BE2C (cell line): ENCODE measurements at regions not wholly inside any gene's neighbourhood (a gene's known extent, or its start where the extent isn't known, plus 50 kb on each side); places are given as distances from the start of the nearest gene placed in this dataset.

Source experiments
- DNase-seq: peaks from one replicate; pipeline ENCODE4 v3.0.0-alpha.2; 2020
- H3K27me3 ChIP-seq: fragments of 250-450 bp; sonication (Bioruptor Pico); 2 replicates; pipeline ENCODE4 v1.5.1; 2020; ENCODE audit warnings: mild to moderate bottlenecking
- H3K36me3 ChIP-seq: fragments of 250-450 bp; sonication (Bioruptor Pico); 2 replicates; pipeline ENCODE4 v1.5.1; 2020; ENCODE audit warnings: mild to moderate bottlenecking
- H3K4me1 ChIP-seq: fragments of 250-450 bp; sonication (Bioruptor Pico); 2 replicates; pipeline ENCODE4 v1.5.1; 2020
- H3K4me3 ChIP-seq: 2 replicates; pipeline ENCODE4 v1.5.1; 2011; ENCODE audit warnings: low read depth, low read length
- H3K9me3 ChIP-seq: fragments of 250-450 bp; sonication (Bioruptor Pico); 2 replicates; pipeline ENCODE4 v1.5.1; 2020
- TF ChIP-seq, protein P1 (sequence below): IDR thresholded peaks from 2 replicates; pipeline ENCODE4 v1.5.1; 2012; ENCODE audit warnings: mild to moderate bottlenecking, low read depth, low read length

DNA sequence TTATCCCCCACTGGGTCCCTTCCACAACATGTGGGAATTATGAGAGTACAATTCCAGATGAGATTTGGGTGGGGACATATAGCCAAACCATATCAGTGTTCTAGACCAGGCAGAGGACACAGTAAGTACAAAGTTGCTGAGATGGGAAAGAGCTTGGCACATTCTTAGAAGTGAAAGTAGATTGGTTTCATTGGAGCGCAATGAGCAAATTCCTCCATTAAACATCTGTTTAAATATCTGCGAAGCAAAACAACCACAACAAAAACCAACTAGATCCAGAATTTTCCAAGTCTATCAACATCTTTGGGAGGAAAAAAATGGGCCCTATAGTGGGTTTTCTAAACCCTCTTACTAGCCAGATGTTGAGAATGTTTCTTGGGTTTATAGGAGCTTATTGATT lies 80.0 kb upstream of the STEAP1B start:
- DNase-seq = no peak
- Histone ChIP-seq H3K4me1 (no peaks in the 10 kb centered on the region), H3K27me3 (peaks cover 14% of the 10 kb centered on the region), H3K4me3 (no peak overlapping the region), H3K9me3 (no peaks in the 10 kb centered on the region), H3K36me3 (no peaks in the 10 kb centered on the region)
- TF ChIP-seq, protein P1, sequence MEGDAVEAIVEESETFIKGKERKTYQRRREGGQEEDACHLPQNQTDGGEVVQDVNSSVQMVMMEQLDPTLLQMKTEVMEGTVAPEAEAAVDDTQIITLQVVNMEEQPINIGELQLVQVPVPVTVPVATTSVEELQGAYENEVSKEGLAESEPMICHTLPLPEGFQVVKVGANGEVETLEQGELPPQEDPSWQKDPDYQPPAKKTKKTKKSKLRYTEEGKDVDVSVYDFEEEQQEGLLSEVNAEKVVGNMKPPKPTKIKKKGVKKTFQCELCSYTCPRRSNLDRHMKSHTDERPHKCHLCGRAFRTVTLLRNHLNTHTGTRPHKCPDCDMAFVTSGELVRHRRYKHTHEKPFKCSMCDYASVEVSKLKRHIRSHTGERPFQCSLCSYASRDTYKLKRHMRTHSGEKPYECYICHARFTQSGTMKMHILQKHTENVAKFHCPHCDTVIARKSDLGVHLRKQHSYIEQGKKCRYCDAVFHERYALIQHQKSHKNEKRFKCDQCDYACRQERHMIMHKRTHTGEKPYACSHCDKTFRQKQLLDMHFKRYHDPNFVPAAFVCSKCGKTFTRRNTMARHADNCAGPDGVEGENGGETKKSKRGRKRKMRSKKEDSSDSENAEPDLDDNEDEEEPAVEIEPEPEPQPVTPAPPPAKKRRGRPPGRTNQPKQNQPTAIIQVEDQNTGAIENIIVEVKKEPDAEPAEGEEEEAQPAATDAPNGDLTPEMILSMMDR = no peak

DNA sequence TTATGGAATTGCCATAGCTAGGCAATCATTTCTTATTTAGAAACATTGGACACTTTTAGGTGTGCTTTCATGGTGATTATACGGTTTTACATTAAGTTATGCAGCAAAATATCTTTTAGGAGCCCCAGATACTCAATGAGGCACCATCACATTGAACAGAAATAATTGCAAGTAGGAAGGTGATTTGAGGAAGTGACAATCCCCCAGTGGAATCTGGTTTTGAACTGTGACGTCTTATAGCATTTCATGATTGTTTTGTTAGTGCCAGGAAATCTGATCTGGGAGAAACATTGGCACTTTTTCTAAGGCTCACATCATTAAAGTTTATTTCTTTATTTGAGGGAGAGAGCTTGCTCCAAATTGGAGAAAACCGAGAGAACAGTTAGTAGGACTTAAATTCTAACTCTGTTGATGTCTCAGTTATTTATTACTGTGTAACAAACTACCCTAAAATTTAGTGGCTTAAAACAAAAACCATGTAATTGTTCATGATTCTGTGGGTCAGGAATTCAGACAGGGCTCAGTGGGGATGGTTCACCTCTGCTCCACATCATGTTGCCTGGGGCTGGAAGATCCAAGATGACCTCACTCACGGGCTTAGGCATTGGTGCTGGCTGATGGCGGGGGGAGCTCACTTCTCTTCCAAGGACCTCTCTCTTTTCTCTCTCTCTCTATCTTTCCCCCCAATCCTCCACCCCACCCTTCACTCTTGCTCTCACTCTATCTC lies 78.2 kb upstream of the STEAP1B start:
- TF ChIP-seq, protein P1 = no peak
- Histone ChIP-seq H3K9me3 (no peaks in the 10 kb centered on the region), H3K36me3 (no peaks in the 10 kb centered on the region), H3K27me3 (peaks cover 25% of the 10 kb centered on the region), H3K4me3 (no peak overlapping the region), H3K4me1 (no peaks in the 10 kb centered on the region)
- no peak for DNase-seq

- no peak for DNase-seq
- H3K4me3 ChIP-seq = no peak overlapping the region
- peaks cover 31% of the 10 kb centered on the region for H3K27me3 ChIP-seq
- TF ChIP-seq, protein P1 = no peak
- no peaks in the 10 kb centered on the region for H3K36me3 ChIP-seq
- H3K9me3 ChIP-seq = no peaks in the 10 kb centered on the region
- H3K4me1 ChIP-seq = no peaks in the 10 kb centered on the region
Observed at GRCh38 chr7:22577470-22578001, 77.5 kb upstream of the STEAP1B start.

GRCh38 chr7:22576612-22577469 lies 76.9 kb upstream of the STEAP1B start:
- Histone ChIP-seq H3K4me3 (no peak overlapping the region), H3K9me3 (no peaks in the 10 kb centered on the region), H3K27me3 (peaks cover 38% of the 10 kb centered on the region), H3K4me1 (no peaks in the 10 kb centered on the region), H3K36me3 (no peaks in the 10 kb centered on the region)
- TF ChIP-seq, protein P1 = no peak
- DNase-seq = no peak

DNA sequence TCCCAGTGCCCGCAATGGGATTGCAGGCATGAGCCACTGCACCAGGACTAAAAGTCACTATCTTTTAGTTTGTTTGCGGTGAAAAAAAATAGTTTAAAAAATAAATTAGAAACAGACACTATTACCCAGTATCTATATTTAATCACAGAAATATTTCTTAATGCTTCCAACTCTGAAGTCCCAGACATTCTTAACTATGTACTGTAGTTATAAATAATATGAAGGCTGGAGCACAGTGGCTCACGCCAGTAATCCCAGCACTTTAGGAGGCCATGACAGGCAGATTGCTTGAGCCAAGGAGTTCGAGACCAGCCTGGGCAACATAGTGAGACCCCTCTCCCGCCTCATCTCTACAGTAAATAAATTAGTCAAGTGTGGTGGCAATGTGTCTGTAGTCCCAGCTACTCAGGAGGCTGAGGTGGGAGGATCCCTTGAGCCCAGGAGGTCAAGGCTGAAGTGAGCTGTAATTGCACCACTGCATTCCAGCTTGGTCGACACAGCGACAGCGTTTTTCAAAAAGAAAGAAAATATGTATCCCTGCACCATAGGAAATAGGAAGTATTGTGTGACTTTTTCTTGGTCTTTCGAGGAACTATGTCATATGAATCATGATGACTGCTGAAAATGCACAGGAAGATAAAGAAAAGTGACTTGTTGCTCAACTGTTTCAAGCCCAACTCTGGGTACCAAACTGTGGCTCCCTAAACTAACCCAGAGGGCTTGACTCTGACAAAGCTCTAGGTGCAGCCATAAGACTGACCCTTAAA lies 74.9 kb upstream of the STEAP1B start:
- DNase-seq = no peak
- Histone ChIP-seq H3K36me3 (no peaks in the 10 kb centered on the region), H3K4me3 (no peak overlapping the region), H3K27me3 (peaks cover 53% of the 10 kb centered on the region), H3K9me3 (no peaks in the 10 kb centered on the region), H3K4me1 (no peaks in the 10 kb centered on the region)
- TF ChIP-seq, protein P1 = no peak
